HepG2 (cell line): ENCODE measurements at regions not wholly inside any gene's neighbourhood (a gene's known extent, or its start where the extent isn't known, plus 50 kb on each side); places are given as distances from the start of the nearest gene placed in this dataset.

Source experiments
- ATAD3A ChIP-seq: sonication (generic); formaldehyde crosslinking; IDR thresholded peaks from 2 replicates; pipeline ENCODE4 v1.4.0; 2020; ENCODE audit warnings: missing genetic modification reagents
- DMAP1 ChIP-seq: IDR thresholded peaks from 2 replicates; pipeline ENCODE4 v1.6.1; 2016
- DNMT3B ChIP-seq: conservative IDR thresholded peaks from 2 replicates; pipeline ENCODE4 v1.6.1; 2016; ENCODE audit warnings: missing biosample characterization, control low read depth
- FOSL1 ChIP-seq: sonication (generic); formaldehyde crosslinking; IDR thresholded peaks from 2 replicates; pipeline ENCODE4 v1.9.0; 2021; ENCODE audit warnings: missing genetic modification reagents, borderline replicate concordance
- FOXO1 ChIP-seq: sonication (generic); formaldehyde crosslinking; IDR thresholded peaks from 2 replicates; pipeline ENCODE4 v1.4.0; 2020; ENCODE audit warnings: missing genetic modification reagents
- HDAC2 ChIP-seq: sonication (generic); formaldehyde crosslinking; IDR thresholded peaks from 2 replicates; pipeline ENCODE4 v1.4.0; 2020; ENCODE audit warnings: missing genetic modification reagents
- KDM2A ChIP-seq: sonication (generic); formaldehyde crosslinking; IDR thresholded peaks from 2 replicates; pipeline ENCODE4 v1.4.0; 2020; ENCODE audit warnings: low read depth, missing genetic modification reagents, borderline replicate concordance
- MATR3 ChIP-seq: sonication (generic); formaldehyde crosslinking; IDR thresholded peaks from 2 replicates; pipeline ENCODE4 v1.4.0; 2020; ENCODE audit warnings: missing genetic modification reagents
- MLLT10 ChIP-seq: sonication (generic); formaldehyde crosslinking; IDR thresholded peaks from 2 replicates; pipeline ENCODE4 v1.4.0; 2020; ENCODE audit warnings: missing genetic modification reagents
- NFE2 ChIP-seq: sonication (generic); formaldehyde crosslinking; IDR thresholded peaks from 2 replicates; pipeline ENCODE4 v1.4.0; 2020; ENCODE audit warnings: missing genetic modification reagents
- PITX1 ChIP-seq: sonication (generic); formaldehyde crosslinking; IDR thresholded peaks from 2 replicates; pipeline ENCODE4 v1.5.1; 2020; ENCODE audit warnings: mild to moderate bottlenecking, missing genetic modification reagents
- RAD51 ChIP-seq: fragments of 450-650 bp; IDR thresholded peaks from 2 replicates; pipeline ENCODE4 v1.6.1; 2016; ENCODE audit warnings: borderline replicate concordance
- RFX1 ChIP-seq: fragments of 450-650 bp; IDR thresholded peaks from 2 replicates; pipeline ENCODE4 v1.6.1; 2017
- RNF2 ChIP-seq: fragments of 450-650 bp; conservative IDR thresholded peaks from 2 replicates; pipeline ENCODE4 v1.6.1; 2016; ENCODE audit warnings: low read depth
- SNAPC2 ChIP-seq: sonication (generic); formaldehyde crosslinking; IDR thresholded peaks from 2 replicates; pipeline ENCODE4 v1.8.1; 2022; ENCODE audit warnings: mild to moderate bottlenecking, missing genetic modification reagents
- SNAPC4 ChIP-seq: sonication (generic); formaldehyde crosslinking; IDR thresholded peaks from 2 replicates; pipeline ENCODE4 v1.4.0; 2020; ENCODE audit warnings: mild to moderate bottlenecking, missing genetic modification reagents
- SOX6 ChIP-seq, 2 experiments: fragments of 450-650 bp in 1 of 2; sonication (generic) in 1 of 2; formaldehyde crosslinking in 1 of 2; IDR thresholded peaks; 2 replicates each; pipeline versions ENCODE4 v1.4.0 to v1.6.1; 2017 to 2020; ENCODE audit warnings: antibody characterized with exemption in 1 of 2, mild to moderate bottlenecking in 1 of 2, missing genetic modification reagents in 1 of 2
- SP1 ChIP-seq, 2 experiments: fragments of 450-650 bp in 1 of 2; sonication (generic) in 1 of 2; formaldehyde crosslinking in 1 of 2; IDR thresholded peaks; 2 replicates each; pipeline versions ENCODE4 v1.4.0 to v1.6.1; 2016 to 2020; ENCODE audit warnings: missing genetic modification reagents in 1 of 2
- U2AF1 ChIP-seq: fragments of 200-400 bp; formaldehyde crosslinking; optimal IDR thresholded peaks from 2 replicates; pipeline ENCODE3; 2017; ENCODE audit warnings: mild to moderate bottlenecking, low read depth, low read length
- U2AF2 ChIP-seq: fragments of 200-400 bp; formaldehyde crosslinking; IDR thresholded peaks from 2 replicates; pipeline ENCODE4 v1.6.1; 2017; ENCODE audit warnings: low read depth, mild to moderate bottlenecking, low read length
- YEATS2 ChIP-seq: sonication (generic); formaldehyde crosslinking; IDR thresholded peaks from 2 replicates; pipeline ENCODE4 v1.4.0; 2020; ENCODE audit warnings: missing genetic modification reagents, borderline replicate concordance
- ZFP62 ChIP-seq: sonication (generic); formaldehyde crosslinking; IDR thresholded peaks from 2 replicates; pipeline ENCODE4 v1.4.0; 2020; ENCODE audit warnings: missing genetic modification reagents
- ZNF207 ChIP-seq: fragments of 450-650 bp; IDR thresholded peaks from 2 replicates; pipeline ENCODE4 v1.6.1; 2016; ENCODE audit warnings: antibody characterized with exemption, borderline replicate concordance
- ZNF234 ChIP-seq: sonication (generic); formaldehyde crosslinking; conservative IDR thresholded peaks from 2 replicates; pipeline ENCODE4 v1.5.1; 2020; ENCODE audit warnings: mild to moderate bottlenecking, missing genetic modification reagents
- ZNF282 ChIP-seq: fragments of 450-650 bp; IDR thresholded peaks from 2 replicates; pipeline ENCODE4 v1.6.1; 2018; ENCODE audit not compliant: partially characterized antibody
- ZNF33B ChIP-seq: sonication (generic); formaldehyde crosslinking; IDR thresholded peaks from 2 replicates; pipeline ENCODE4 v1.5.1; 2020; ENCODE audit warnings: mild to moderate bottlenecking, missing genetic modification reagents
- ZNF382 ChIP-seq: sonication (generic); formaldehyde crosslinking; IDR thresholded peaks from 2 replicates; pipeline ENCODE4 v1.5.0; 2020; ENCODE audit warnings: missing genetic modification reagents, mild to moderate bottlenecking, borderline replicate concordance
- ZNF724P ChIP-seq: sonication (generic); formaldehyde crosslinking; IDR thresholded peaks from 2 replicates; pipeline ENCODE4 v1.8.0; 2022; ENCODE audit warnings: missing genetic modification reagents, borderline replicate concordance
- ZNF879 ChIP-seq: sonication (generic); formaldehyde crosslinking; IDR thresholded peaks from 2 replicates; pipeline ENCODE4 v1.8.1; 2023; ENCODE audit warnings: missing genetic modification reagents
- ZSCAN9 ChIP-seq: IDR thresholded peaks from 2 replicates; pipeline ENCODE4 v1.6.1; 2016; ENCODE audit warnings: borderline replicate concordance

- TF ChIP-seq HDAC2 (CRISPR knock-in tag) (0 out of 2 replicates have a peak, but pooled peaks have one; percentile 29), DMAP1 (CRISPR knock-in tag) (no peak), U2AF1 (no peak), ATAD3A (no peak), ZNF33B (CRISPR knock-in tag) (no peak), ZNF724P (CRISPR knock-in tag) (no peak), SP1 (IDR thresholded peaks at IDR 0.05) (no peak), SP1 (CRISPR knock-in tag; IDR thresholded peaks at IDR 0.05) (no peak), YEATS2 (CRISPR knock-in tag) (peak; percentile 41; the same call in 1 of the 2 replicates), ZNF879 (CRISPR knock-in tag) (no peak), DNMT3B (peak; percentile 83; the same call in 1 of the 2 replicates), U2AF2 (no peak), MLLT10 (no peak), ZNF382 (no peak), RAD51 (no peak), ZSCAN9 (0 out of 2 replicates have a peak, but pooled peaks have one; percentile 16), MATR3 (CRISPR knock-in tag) (no peak), SNAPC4 (CRISPR knock-in tag) (no peak), ZFP62 (no peak), ZNF207 (no peak), KDM2A (CRISPR knock-in tag) (0 out of 2 replicates have a peak, but pooled peaks have one; percentile 21), RFX1 (no peak), RNF2 (no peak), PITX1 (CRISPR knock-in tag) (no peak), ZNF282 (no peak), NFE2 (CRISPR knock-in tag) (no peak), FOXO1 (CRISPR knock-in tag) (peak; percentile 15; the same call in 1 of the 2 replicates), FOSL1 (CRISPR knock-in tag) (peak; percentile 92), SNAPC2 (no peak), ZNF234 (no peak), SOX6 (IDR thresholded peaks at IDR 0.05) (no peak), SOX6 (CRISPR knock-in tag; IDR thresholded peaks at IDR 0.05) (peak; percentile 52)
Observed at GRCh38 chr2:88265352-88266303, 95.5 kb downstream of the THNSL2 start (continued).
